HepG2 (cell line): ENCODE measurements at regions not wholly inside any gene's neighbourhood (a gene's known extent, or its start where the extent isn't known, plus 50 kb on each side); places are given as distances from the start of the nearest gene placed in this dataset.

Experiments used
- ATAC-seq: fragments of 200-7000 bp; cut with Tn5 transposase; 3 replicates; pipeline ENCODE4 v1.9.1; 2020; ENCODE audit warnings: mild to moderate bottlenecking, moderate library complexity
- BruUV-seq: library from RNA; stranded (reverse); fragments of 400-500 nt; replicated peaks from 2 replicates; lab custom pipeline; 2021; lab: Mats Ljungman, UMichigan
- CTCF ChIA-PET: fragments of 300-600 bp; formaldehyde crosslinking; extraction: SDS; loops from one replicate; lab custom pipeline; 2021; ENCODE audit warnings: low total read pairs, inconsistent platforms, low intra/inter-chr PET ratio; lab: Yijun Ruan, JAX
- POLR2A ChIA-PET: fragments of 350-600 bp; sonication (Branson Sonifier 250); formaldehyde crosslinking; loops from one replicate; lab custom pipeline; 2020; ENCODE audit warnings: antibody characterized with exemption, inconsistent platforms; lab: Yijun Ruan, JAX
- DNase-seq: peaks from one replicate; pipeline ENCODE4 v3.0.0-alpha.2; 2015; ENCODE audit warnings: low spot score
- FAIRE-seq: peaks from 3 replicates; lab custom pipeline; 2011; peaks lifted over from hg19 to GRCh38; lab: Jason Lieb, UNC
- H2AFZ ChIP-seq: one replicate; pipeline ENCODE4 v1.6.1; 2011; ENCODE audit warnings: low read length, inconsistent platforms
- H3K27ac ChIP-seq: fragments of 300-600 bp; 3 replicates; pipeline ENCODE4 v1.8.0; 2011; ENCODE audit warnings: mixed run types, mild to moderate bottlenecking, mixed read lengths, low read length, inconsistent platforms; ENCODE audit not compliant: insufficient read depth; ENCODE audit errors: extremely low read length
- H3K27me3 ChIP-seq, 2 experiments: fragments of 200-600 bp in 1 of 2; 2 replicates in 1 of 2; 3 replicates in 1 of 2; pipeline versions ENCODE4 v1.6.0 to v1.8.0; 2011; ENCODE audit warnings: low read length in 2 of 2, mild to moderate bottlenecking in 2 of 2, moderate library complexity in 2 of 2, inconsistent platforms in 1 of 2; ENCODE audit not compliant: insufficient read depth in 2 of 2, control insufficient read depth in 1 of 2
- H3K36me3 ChIP-seq, 2 experiments: fragments of 200-600 bp in 1 of 2; replicated peaks in 1 of 2; 2 replicates in 1 of 2; 3 replicates in 1 of 2; pipeline versions ENCODE4 v1.5.1 to v1.8.0; 2011; ENCODE audit warnings: low read length in 2 of 2, inconsistent platforms in 1 of 2; ENCODE audit not compliant: insufficient read depth in 2 of 2, control insufficient read depth in 1 of 2
- H3K4me1 ChIP-seq: 2 replicates; pipeline ENCODE4 v1.5.1; 2012; ENCODE audit warnings: low read length, inconsistent platforms; ENCODE audit not compliant: insufficient read depth
- H3K4me2 ChIP-seq: 2 replicates; pipeline ENCODE4 v1.6.0; 2011; ENCODE audit warnings: low read depth, low read length, inconsistent platforms
- H3K4me3 ChIP-seq, 3 experiments: fragments of 200-600 bp in 1 of 3; sonication (generic), shearing (Covaris generic) in 1 of 3; replicated peaks in 1 of 3; 2 replicates each; pipeline ENCODE4 v1.5.1; 2011 to 2016; ENCODE audit warnings: low read length in 3 of 3, inconsistent platforms in 2 of 3, low read depth in 2 of 3, mild to moderate bottlenecking in 2 of 3, control low read depth in 1 of 3, mixed read lengths in 1 of 3; ENCODE audit not compliant: insufficient read depth in 1 of 3
- H3K79me2 ChIP-seq: one replicate; pipeline ENCODE4 v1.6.1; 2011; ENCODE audit warnings: low read length, inconsistent platforms; ENCODE audit not compliant: insufficient read depth
- H3K9ac ChIP-seq: 2 replicates; pipeline ENCODE4 v1.6.0; 2011; ENCODE audit warnings: mild to moderate bottlenecking, low read depth, low read length, inconsistent platforms; ENCODE audit not compliant: insufficient read depth
- H3K9me3 ChIP-seq: 2 replicates; pipeline ENCODE4 v1.5.1; 2012; ENCODE audit warnings: mild to moderate bottlenecking, low read length
- H4K20me1 ChIP-seq: 2 replicates; pipeline ENCODE4 v1.6.0; 2011; ENCODE audit warnings: inconsistent platforms, mild to moderate bottlenecking, low read length, moderate library complexity; ENCODE audit not compliant: insufficient read depth
- GTF3A ChIP-seq: sonication (generic); formaldehyde crosslinking; conservative IDR thresholded peaks from 2 replicates; pipeline ENCODE4 v1.4.0; 2020; ENCODE audit warnings: mild to moderate bottlenecking, missing genetic modification reagents
- NFKB2 ChIP-seq: sonication (generic); formaldehyde crosslinking; IDR thresholded peaks from 2 replicates; pipeline ENCODE4 v1.4.0; 2020; ENCODE audit warnings: missing genetic modification reagents, borderline replicate concordance
- TRAFD1 ChIP-seq: sonication (generic); formaldehyde crosslinking; IDR thresholded peaks from 2 replicates; pipeline ENCODE4 v1.5.1; 2020; ENCODE audit warnings: missing genetic modification reagents, mild to moderate bottlenecking, borderline replicate concordance
- ZNF652 ChIP-seq: IDR thresholded peaks from 2 replicates; pipeline ENCODE4 v1.6.1; 2016; ENCODE audit warnings: low read depth, borderline replicate concordance
- WGBS: methylation state at CpG from one replicate; pipeline ENCODE4 v1.1.6; 2017; ENCODE audit warnings: low lambda C conversion rate; 5-methylcytosine and 5-hydroxymethylcytosine counted together
- in situ Hi-C: cut with HindIII; loops from 2 replicates; pipeline ENCODE4 v1.10.0; 2017; ENCODE audit warnings: low pct_unique_long_range_greater_than_20kb; ENCODE audit not compliant: extremely low pct_ligation_motif_present
- intact Hi-C: fragments of 100-400 bp; cut with micrococcal nuclease; formaldehyde crosslinking; loops from one replicate; pipeline ENCODE4 v1.10.0; 2022; ENCODE audit not compliant: unreplicated experiment
- TF ChIP-seq, protein P1 (sequence below): sonication (generic); formaldehyde crosslinking; IDR thresholded peaks from 2 replicates; pipeline ENCODE4 v1.8.0; 2022; ENCODE audit warnings: mild to moderate bottlenecking, missing genetic modification reagents; ENCODE audit not compliant: insufficient replicate concordance

GRCh38 chrX:10932842-10933440 lies 178.2 kb upstream of the HCCS start:
- H3K4me3 ChIP-seq = no peak overlapping the region
- no peaks in the 10 kb centered on the region for H4K20me1 ChIP-seq
- ATAC-seq = no peak
- H3K79me2 ChIP-seq = no peaks in the 10 kb centered on the region
- BruUV-seq = no TSS peak
- ChIA-PET POLR2A (no interaction called here), CTCF (no interaction called here)
- H3K9ac ChIP-seq = no peak overlapping the region
- no peak for FAIRE-seq
- intact Hi-C loops (no loop called here), in situ Hi-C loops (no loop called here)
- H3K27me3 ChIP-seq = no peaks in the 10 kb centered on the region
- no peak overlapping the region for H3K4me2 ChIP-seq
- no peak overlapping the region for H3K27ac ChIP-seq
- H2AFZ ChIP-seq = no peak overlapping the region
- no peaks in the 10 kb centered on the region for H3K9me3 ChIP-seq
- WGBS = 87% methylated on average over 2 of the region's 2 CpGs
- no peak for DNase-seq
- TF ChIP-seq NFKB2 = no peak
- TF ChIP-seq, protein P1, sequence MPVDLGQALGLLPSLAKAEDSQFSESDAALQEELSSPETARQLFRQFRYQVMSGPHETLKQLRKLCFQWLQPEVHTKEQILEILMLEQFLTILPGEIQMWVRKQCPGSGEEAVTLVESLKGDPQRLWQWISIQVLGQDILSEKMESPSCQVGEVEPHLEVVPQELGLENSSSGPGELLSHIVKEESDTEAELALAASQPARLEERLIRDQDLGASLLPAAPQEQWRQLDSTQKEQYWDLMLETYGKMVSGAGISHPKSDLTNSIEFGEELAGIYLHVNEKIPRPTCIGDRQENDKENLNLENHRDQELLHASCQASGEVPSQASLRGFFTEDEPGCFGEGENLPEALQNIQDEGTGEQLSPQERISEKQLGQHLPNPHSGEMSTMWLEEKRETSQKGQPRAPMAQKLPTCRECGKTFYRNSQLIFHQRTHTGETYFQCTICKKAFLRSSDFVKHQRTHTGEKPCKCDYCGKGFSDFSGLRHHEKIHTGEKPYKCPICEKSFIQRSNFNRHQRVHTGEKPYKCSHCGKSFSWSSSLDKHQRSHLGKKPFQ (CRISPR knock-in tag) = no peak
- TF ChIP-seq GTF3A (CRISPR knock-in tag) = no peak
- no peak for TF ChIP-seq ZNF652 (CRISPR knock-in tag)
- no peak for TF ChIP-seq TRAFD1 (CRISPR knock-in tag)
- no peaks in the 10 kb centered on the region for H3K36me3 ChIP-seq
- H3K4me1 ChIP-seq = no peaks in the 10 kb centered on the region
